IMR-90 (cell line): ENCODE measurements at regions not wholly inside any gene's neighbourhood (a gene's known extent, or its start where the extent isn't known, plus 50 kb on each side); places are given as distances from the start of the nearest gene placed in this dataset.

Experiments
- CEBPB ChIP-seq: IDR thresholded peaks from 2 replicates; pipeline ENCODE4 v1.6.1; 2012; ENCODE audit warnings: low read depth, low read length, improper control_type of control experiment
- CTCF ChIP-seq: conservative IDR thresholded peaks from 2 replicates; pipeline ENCODE4 v1.5.1; 2012; ENCODE audit warnings: mild to moderate bottlenecking, low read depth, low read length, improper control_type of control experiment
- ELK1 ChIP-seq: fragments of 150-350 bp; IDR thresholded peaks from 2 replicates; pipeline ENCODE4 v1.6.1; 2016; ENCODE audit warnings: low read depth, mild to moderate bottlenecking, low read length, moderate library complexity, borderline replicate concordance
- FOS ChIP-seq: fragments of 150-350 bp; IDR thresholded peaks from 2 replicates; pipeline ENCODE4 v1.6.1; 2016; ENCODE audit warnings: low read depth, low read length
- MAFK ChIP-seq: IDR thresholded peaks from 2 replicates; pipeline ENCODE4 v1.6.1; 2012; ENCODE audit warnings: low read depth, low read length, improper control_type of control experiment
- NFE2L2 ChIP-seq: fragments of 150-350 bp; IDR thresholded peaks from 2 replicates; pipeline ENCODE4 v1.6.1; 2016; ENCODE audit warnings: low read depth, mild to moderate bottlenecking, low read length
- POLR2A ChIP-seq: IDR thresholded peaks from 2 replicates; pipeline ENCODE4 v1.6.1; 2012; ENCODE audit warnings: mild to moderate bottlenecking, low read depth, low read length
- RAD21 ChIP-seq: IDR thresholded peaks from 2 replicates; pipeline ENCODE4 v1.6.1; 2012; ENCODE audit warnings: low read length, improper control_type of control experiment
- RCOR1 ChIP-seq: IDR thresholded peaks from 2 replicates; pipeline ENCODE4 v1.6.1; 2012; ENCODE audit warnings: mild to moderate bottlenecking, low read length, improper control_type of control experiment; ENCODE audit not compliant: insufficient replicate concordance
- SMC3 ChIP-seq: fragments of 150-350 bp; IDR thresholded peaks from 2 replicates; pipeline ENCODE4 v1.6.1; 2016; ENCODE audit warnings: low read depth, mild to moderate bottlenecking, antibody characterized with exemption, low read length, moderate library complexity
- USF2 ChIP-seq: fragments of 150-350 bp; IDR thresholded peaks from 2 replicates; pipeline ENCODE4 v1.6.1; 2017; ENCODE audit warnings: mild to moderate bottlenecking, antibody characterized with exemption, low read length, low read depth

GRCh38 chr11:27806122-27806521 is 105.9 kb upstream of the BDNF start:
- TF ChIP-seq POLR2A (no peak), USF2 (no peak), CTCF (no peak), SMC3 (no peak), CEBPB (no peak), RAD21 (no peak), RCOR1 (no peak), MAFK (no peak), NFE2L2 (no peak), FOS (no peak), ELK1 (no peak)
